GM12865 (cell line): ENCODE measurements at regions not wholly inside any gene's neighbourhood (a gene's known extent, or its start where the extent isn't known, plus 50 kb on each side); places are given as distances from the start of the nearest gene placed in this dataset.

Source experiments
- DNase-seq: peaks from one replicate; pipeline ENCODE4 v3.0.0; 2010; ENCODE audit warnings: low read depth
- H3K4me3 ChIP-seq: 2 replicates; pipeline ENCODE4 v1.5.1; 2011; ENCODE audit warnings: mild to moderate bottlenecking, low read depth, low read length, control low read depth
- CTCF ChIP-seq: IDR thresholded peaks from 2 replicates; pipeline ENCODE4 v1.5.1; 2011; ENCODE audit warnings: low read length, control low read depth, low read depth, inconsistent platforms; ENCODE audit not compliant: insufficient read depth; ENCODE audit errors: missing control alignments

DNA sequence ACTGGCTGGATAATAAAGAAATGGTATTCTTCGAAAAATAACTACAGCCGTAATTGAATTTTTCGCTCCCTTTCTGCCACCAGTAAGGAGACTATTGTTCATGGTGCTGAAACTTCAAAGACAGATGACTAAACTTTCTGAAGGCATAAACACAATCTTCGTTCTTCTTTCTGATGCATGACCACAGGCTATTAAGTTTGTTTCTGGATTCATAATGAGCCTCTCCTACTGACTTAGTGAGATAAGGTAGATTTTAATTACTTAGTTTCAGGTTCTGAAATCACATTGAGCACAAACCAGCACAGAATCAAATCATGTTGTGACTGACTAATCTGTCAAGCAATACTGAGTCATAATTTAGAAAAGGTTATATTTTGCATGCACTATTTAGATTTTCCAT, 441.8 kb upstream of the CCNG1 start:
- H3K4me3 ChIP-seq, result no peak overlapping the region
- TF ChIP-seq CTCF, result no peak
- no peak for DNase-seq

- no peak for TF ChIP-seq CTCF
- no peak for DNase-seq
- H3K4me3 ChIP-seq, result no peak overlapping the region
Measured at GRCh38 chr5:162996053-162996452, 441.3 kb upstream of the CCNG1 start.

DNA sequence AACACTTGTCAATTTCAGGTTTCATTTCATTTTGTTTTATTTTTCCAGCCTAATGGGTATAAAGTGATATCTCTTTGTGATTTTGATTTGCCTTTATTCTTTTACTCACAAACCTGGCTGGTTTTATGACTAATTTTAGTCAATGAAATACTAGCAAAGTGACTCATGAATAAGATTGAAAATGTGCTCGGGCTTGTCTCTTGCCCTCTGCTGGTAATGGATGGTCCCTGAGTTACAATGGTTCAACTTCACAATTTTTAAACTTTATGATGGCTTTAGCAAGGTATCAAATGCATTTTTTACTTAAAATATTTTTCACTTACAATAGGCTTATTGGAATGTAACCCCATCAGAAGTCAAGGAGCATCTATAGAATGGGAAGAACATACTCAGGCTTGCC, 431.4 kb upstream of the CCNG1 start:
- DNase-seq, result no peak

GRCh38 chr5:163022582-163023128, 414.7 kb upstream of the CCNG1 start:
- TF ChIP-seq CTCF, result no peak
- no peak for DNase-seq
- no peak overlapping the region for H3K4me3 ChIP-seq

More for the DNA sequence above, 431.4 kb upstream of the CCNG1 start:
- H3K4me3 ChIP-seq, result no peak overlapping the region
- TF ChIP-seq CTCF, result no peak

DNA sequence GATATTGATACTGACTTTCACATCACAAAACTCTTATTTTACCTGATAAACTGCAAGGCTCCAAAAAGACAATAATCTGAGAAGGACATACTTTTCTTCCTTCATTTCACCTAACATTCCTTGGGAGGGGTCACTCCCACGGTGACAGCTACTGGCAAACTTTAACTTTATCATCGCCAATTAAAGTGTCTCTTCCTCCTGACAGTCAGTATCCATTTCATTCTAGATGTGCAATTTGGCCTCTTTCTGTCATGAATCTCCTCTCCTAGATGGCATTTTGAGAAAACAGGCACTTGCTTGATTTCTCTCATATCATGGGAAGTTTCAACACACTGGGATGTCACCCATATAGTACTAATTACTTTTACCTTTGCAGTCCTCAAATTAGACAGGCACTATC, 413.5 kb upstream of the CCNG1 start:
- no peak for DNase-seq
- no peak for TF ChIP-seq CTCF
- no peak overlapping the region for H3K4me3 ChIP-seq

- TF ChIP-seq CTCF, result no peak
- no peak for DNase-seq
- H3K4me3 ChIP-seq, result no peak overlapping the region
Measured at GRCh38 chr5:163024936-163025335, 412.5 kb upstream of the CCNG1 start.

GRCh38 chr5:163033656-163034055, 403.7 kb upstream of the CCNG1 start:
- DNase-seq, result no peak
- no peak for TF ChIP-seq CTCF
- H3K4me3 ChIP-seq, result no peak overlapping the region
